Cardiac muscle cell (in vitro differentiated cells and primary cell): ENCODE measurements at regions not wholly inside any gene's neighbourhood (a gene's known extent, or its start where the extent isn't known, plus 50 kb on each side); places are given as distances from the start of the nearest gene placed in this dataset.
"Not testable (repeated sequence)": the region's sequence is repeated elsewhere in the genome, so short reads cannot be mapped to it uniquely, and the experiment has no call there.

Experiments used
- DNase-seq, 2 donors: peaks; one replicate each; pipeline versions ENCODE4 v3.0.0 to v3.0.0-alpha.2; 2010 to 2017; ENCODE audit warnings: low read depth in 1 of 2, low spot score in 1 of 2
- H3K27ac ChIP-seq: fragments of 200-600 bp; sonication (generic); 2 replicates; pipeline ENCODE4 v1.5.1; 2016
- H3K27me3 ChIP-seq: fragments of 200-600 bp; sonication (generic); 2 replicates; pipeline ENCODE4 v1.6.0; 2016; ENCODE audit warnings: control low read depth
- H3K36me3 ChIP-seq: fragments of 200-600 bp; sonication (generic); 2 replicates; pipeline ENCODE4 v1.5.1; 2016; ENCODE audit warnings: control low read depth
- H3K4me1 ChIP-seq: fragments of 200-600 bp; sonication (generic); 2 replicates; pipeline ENCODE4 v1.8.1; 2017; ENCODE audit warnings: low read depth, mild to moderate bottlenecking, mixed run types
- H3K4me3 ChIP-seq: fragments of 200-600 bp; sonication (generic); 2 replicates; pipeline ENCODE4 v1.5.1; 2016; ENCODE audit warnings: mild to moderate bottlenecking
- H3K9me3 ChIP-seq: fragments of 200-600 bp; sonication (generic); 2 replicates; pipeline ENCODE4 v1.5.1; 2017; ENCODE audit warnings: low read depth, mild to moderate bottlenecking, control low read depth
- TF ChIP-seq, protein P1 (sequence below): IDR thresholded peaks from 2 replicates; pipeline ENCODE4 v1.5.1; 2012; ENCODE audit warnings: low read depth, mild to moderate bottlenecking, low read length

DNA sequence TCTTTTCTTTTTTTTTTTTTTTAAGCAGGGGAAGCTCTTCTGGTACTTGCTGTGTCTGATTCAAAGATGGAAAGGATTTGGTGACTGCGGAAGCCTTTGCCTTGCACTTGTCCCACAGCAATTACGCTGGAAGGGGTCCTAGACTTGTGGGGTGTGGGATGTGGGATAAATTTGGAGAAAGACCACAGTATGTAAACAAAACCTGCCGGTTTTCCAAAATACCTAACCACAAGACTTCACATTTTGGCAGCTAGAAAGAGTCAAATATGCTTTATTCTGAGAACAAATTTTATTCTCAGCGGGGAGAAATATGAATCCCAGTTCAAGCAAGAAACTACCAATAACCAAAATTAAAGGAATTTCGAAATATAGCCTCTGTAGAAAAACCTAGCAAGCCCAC, 176.5 kb downstream of the SPRY2 start:
- DNase-seq: no peak
- Histone ChIP-seq H3K27me3 (no peaks in the 10 kb centered on the region), H3K4me3 (no peak overlapping the region), H3K36me3 (no peaks in the 10 kb centered on the region), H3K27ac (no peak overlapping the region), H3K4me1 (peaks cover 10% of the 10 kb centered on the region), H3K9me3 (no peaks in the 10 kb centered on the region)
- TF ChIP-seq, protein P1, sequence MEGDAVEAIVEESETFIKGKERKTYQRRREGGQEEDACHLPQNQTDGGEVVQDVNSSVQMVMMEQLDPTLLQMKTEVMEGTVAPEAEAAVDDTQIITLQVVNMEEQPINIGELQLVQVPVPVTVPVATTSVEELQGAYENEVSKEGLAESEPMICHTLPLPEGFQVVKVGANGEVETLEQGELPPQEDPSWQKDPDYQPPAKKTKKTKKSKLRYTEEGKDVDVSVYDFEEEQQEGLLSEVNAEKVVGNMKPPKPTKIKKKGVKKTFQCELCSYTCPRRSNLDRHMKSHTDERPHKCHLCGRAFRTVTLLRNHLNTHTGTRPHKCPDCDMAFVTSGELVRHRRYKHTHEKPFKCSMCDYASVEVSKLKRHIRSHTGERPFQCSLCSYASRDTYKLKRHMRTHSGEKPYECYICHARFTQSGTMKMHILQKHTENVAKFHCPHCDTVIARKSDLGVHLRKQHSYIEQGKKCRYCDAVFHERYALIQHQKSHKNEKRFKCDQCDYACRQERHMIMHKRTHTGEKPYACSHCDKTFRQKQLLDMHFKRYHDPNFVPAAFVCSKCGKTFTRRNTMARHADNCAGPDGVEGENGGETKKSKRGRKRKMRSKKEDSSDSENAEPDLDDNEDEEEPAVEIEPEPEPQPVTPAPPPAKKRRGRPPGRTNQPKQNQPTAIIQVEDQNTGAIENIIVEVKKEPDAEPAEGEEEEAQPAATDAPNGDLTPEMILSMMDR: no peak

- DNase-seq: no peak
- no peak overlapping the region for H3K4me3 ChIP-seq
- TF ChIP-seq, protein P1: no peak
- H3K9me3 ChIP-seq: no peaks in the 10 kb centered on the region
- H3K36me3 ChIP-seq: no peaks in the 10 kb centered on the region
- H3K4me1 ChIP-seq: no peaks in the 10 kb centered on the region
- H3K27me3 ChIP-seq: no peaks in the 10 kb centered on the region
- H3K27ac ChIP-seq: no peak overlapping the region
Measured at GRCh38 chr13:80161896-80162295, 179.0 kb downstream of the SPRY2 start.

DNA sequence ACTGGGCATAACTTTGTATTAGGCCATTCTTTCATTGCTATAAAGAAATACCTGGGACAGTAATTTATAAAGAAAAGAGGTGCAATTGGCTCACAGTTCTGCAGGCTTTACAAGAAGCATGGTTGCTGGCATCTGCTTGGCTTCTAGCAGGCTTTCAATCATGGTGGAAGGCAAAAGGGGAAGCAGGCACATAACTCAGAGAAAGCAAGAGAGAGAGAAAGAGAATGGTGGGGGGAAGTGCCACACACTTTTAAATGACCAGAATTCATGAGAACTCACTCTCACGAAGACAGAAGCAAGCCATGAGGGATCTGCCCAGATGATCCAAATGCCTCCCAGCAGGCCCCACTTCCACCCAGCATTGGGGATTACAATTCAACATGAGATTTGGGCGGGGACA, 179.7 kb downstream of the SPRY2 start:
- Histone ChIP-seq H3K27me3 (no peaks in the 10 kb centered on the region), H3K4me1 (no peaks in the 10 kb centered on the region), H3K36me3 (no peaks in the 10 kb centered on the region), H3K27ac (no peak overlapping the region), H3K4me3 (no peak overlapping the region), H3K9me3 (no peaks in the 10 kb centered on the region)
- DNase-seq: no peak
- TF ChIP-seq, protein P1: no peak

DNA sequence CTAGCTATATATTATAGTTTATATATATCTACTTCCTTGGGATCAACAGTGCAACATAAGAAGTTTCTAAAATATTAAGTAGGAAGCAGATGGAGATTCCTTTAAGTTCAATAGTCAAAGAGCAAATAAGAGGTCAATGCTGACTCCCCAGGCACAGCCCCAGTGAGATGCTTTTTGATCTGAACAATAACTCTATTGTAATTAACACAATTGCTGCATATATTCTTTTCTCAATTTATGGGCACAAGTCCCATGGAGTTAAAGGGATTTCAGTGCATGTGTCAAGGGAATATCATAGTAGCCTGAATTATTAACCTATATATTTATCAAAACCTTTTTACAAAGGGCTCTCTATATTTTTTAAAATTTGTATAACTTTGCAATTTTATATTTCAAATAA, 180.8 kb downstream of the SPRY2 start:
- Histone ChIP-seq H3K27me3 (no peaks in the 10 kb centered on the region), H3K9me3 (no peaks in the 10 kb centered on the region), H3K27ac (no peak overlapping the region), H3K4me3 (no peak overlapping the region), H3K36me3 (no peaks in the 10 kb centered on the region), H3K4me1 (no peaks in the 10 kb centered on the region)
- no peak for DNase-seq
- TF ChIP-seq, protein P1: no peak

DNA sequence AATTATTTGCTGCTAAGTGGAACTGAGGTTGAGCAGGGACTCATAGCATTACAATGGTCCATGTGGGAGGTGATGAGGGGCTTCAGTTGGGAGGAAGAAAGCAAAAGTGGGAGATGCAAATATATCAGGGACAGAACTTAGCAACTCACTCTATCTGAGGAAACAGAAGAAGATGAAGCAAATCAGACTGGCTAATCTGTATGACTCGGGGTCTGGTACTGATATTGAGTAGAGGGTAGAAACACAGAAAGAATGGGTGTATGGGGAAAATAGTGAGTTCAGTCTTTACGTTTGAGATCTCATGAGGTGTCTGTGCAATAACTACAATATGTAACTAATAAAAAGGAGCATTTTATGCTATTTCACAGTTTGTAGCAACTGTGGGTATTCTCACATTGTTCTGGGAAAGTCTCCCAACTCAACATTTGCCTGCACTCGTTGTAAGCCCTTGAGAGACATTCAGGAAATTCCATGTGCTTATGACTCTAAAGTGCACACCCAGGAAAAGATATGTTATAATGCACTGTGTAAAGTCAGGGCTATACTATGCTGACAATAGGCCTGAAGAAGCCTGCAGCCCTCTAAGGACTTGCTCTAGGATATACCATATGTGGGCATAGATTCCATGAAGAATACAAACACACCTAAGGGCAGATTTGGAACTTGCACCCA, 183.5 kb downstream of the SPRY2 start:
- TF ChIP-seq, protein P1: no peak
- H3K27me3 ChIP-seq: no peaks in the 10 kb centered on the region
- peak; percentile 25 to 50 for DNase-seq

GRCh38 chr13:80152142-80152541, 188.8 kb downstream of the SPRY2 start:
- not testable (repeated sequence) for H3K4me3 ChIP-seq, H3K27me3 ChIP-seq, DNase-seq, H3K4me1 ChIP-seq, H3K36me3 ChIP-seq, H3K27ac ChIP-seq, H3K9me3 ChIP-seq

More for the DNA sequence above, 183.5 kb downstream of the SPRY2 start:
- peak overlapping the region; percentile 2 for H3K27ac ChIP-seq
- H3K4me3 ChIP-seq: no peak overlapping the region
- H3K4me1 ChIP-seq: no peaks in the 10 kb centered on the region
- no peaks in the 10 kb centered on the region for H3K36me3 ChIP-seq
- H3K9me3 ChIP-seq: no peaks in the 10 kb centered on the region
